Stimulated activated CD4-positive, alpha-beta T cell treated with anti-CD3 and anti-CD28 coated beads, Interleukin-4, amount 100 ng/mL, for 48 hours (primary cell): ENCODE measurements at regions not wholly inside any gene's neighbourhood (a gene's known extent, or its start where the extent isn't known, plus 50 kb on each side); places are given as distances from the start of the nearest gene placed in this dataset.

Experiments
- DNase-seq, 2 donors: peaks; one replicate each; pipeline ENCODE4 v3.0.0-alpha.2; 2020; ENCODE audit warnings: low read depth in 2 of 2

DNA sequence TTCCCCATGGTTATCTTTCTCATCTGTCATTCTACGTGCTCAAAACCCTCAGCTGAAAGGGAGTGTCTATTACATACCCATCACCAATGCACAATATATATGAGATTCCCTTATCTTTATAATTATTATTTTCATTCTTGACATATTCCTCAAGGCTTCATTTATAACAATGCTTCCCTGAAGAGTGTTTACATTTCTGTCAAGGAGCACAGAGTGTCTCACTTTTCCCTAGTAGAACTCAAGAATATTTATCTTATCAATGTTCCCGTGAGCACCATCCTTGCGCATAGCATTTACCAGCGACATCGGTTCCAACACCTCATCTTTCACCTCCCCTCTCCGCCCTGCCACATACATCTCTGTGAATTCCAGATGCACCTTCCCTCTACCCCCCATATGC, 250.6 kb downstream of the PLA2G4A start:
- no peak for DNase-seq

- no peak for DNase-seq
Observed at GRCh38 chr1:187091666-187092065, 262.9 kb downstream of the PLA2G4A start.

DNA sequence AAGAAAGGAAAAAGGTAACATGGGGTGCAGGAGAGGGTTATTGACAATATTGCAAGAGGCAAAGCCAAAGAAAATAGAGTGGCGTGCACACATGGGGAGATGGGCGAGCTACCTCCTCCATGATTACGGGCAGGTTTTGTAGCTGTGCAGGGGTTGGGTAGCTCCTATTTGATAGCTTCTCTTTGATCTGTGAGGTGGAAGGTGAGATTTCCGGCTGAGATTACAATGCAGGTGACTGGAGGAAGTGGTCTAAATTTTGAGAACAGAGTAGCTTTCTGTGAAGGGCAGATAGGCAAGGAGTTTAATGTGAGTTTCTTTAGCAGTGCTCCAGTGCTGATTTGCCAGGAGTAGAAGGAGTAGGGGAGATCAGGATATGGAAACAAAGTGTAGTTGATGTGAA, 263.4 kb downstream of the PLA2G4A start:
- DNase-seq, result no peak

DNA sequence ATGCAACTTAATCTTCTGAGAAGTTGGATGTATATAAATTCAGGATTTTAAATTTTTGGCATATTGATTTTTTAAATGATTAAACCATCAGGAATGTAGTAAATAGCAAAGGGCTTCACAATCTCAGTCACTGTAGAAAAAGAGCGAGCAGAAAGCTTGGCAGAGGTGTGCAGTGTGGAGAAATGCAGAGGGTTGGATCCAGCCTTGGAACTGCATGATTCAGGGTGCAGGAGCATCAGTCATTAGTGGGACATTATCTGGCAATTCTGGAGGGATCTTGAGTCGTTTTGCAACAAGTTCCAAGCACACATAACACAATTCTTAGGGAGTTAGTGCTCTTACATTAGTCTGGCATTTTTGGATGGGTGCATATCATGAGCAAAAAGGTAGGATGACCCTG, 267.9 kb downstream of the PLA2G4A start:
- DNase-seq, result no peak

DNA sequence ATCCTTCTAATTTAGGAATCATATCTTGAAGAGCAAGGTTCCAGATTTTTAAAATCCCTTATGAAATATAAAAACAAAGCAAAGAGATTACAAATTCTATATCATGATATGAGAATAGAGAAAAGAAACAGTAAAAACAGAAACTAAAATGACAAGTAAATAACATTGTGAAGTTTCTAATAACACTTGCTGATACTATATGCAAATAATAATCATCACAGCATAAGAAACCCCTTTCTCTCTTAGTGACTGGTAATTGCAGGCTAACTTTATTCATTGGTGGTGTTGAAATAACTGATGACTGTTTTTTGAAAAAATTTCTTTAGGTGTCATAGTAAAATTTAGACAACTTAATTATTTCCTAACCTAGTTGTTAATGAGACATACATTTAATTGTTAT, 281.6 kb downstream of the PLA2G4A start:
- no peak for DNase-seq

- DNase-seq, result no peak
Observed at GRCh38 chr1:187114792-187115191, 286.0 kb downstream of the PLA2G4A start.

GRCh38 chr1:187121661-187122060, 292.9 kb downstream of the PLA2G4A start:
- DNase-seq, result no peak

GRCh38 chr1:187122566-187122965, 293.8 kb downstream of the PLA2G4A start:
- DNase-seq, result no peak

DNA sequence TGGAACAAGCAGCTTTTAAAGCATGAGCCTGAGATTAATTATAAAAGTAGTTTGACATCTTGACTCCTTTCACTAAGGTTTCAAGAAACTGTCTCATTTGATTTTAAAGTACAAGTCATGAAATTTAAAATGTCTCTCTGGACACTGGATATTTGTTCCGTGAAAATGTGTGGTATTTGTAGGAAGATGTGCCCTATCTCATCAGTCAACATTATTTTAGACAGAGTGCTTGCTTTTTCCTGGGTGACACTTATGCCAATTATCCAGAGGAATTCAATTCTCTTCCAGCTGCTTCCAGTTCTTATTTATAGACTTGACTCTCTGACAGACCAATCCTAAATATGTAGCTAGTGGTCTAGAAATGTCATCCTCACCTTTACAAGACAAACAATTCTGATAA, 300.4 kb downstream of the PLA2G4A start:
- no peak for DNase-seq

- DNase-seq, result no peak
Observed at GRCh38 chr1:187143783-187144182, 315.0 kb downstream of the PLA2G4A start.

DNA sequence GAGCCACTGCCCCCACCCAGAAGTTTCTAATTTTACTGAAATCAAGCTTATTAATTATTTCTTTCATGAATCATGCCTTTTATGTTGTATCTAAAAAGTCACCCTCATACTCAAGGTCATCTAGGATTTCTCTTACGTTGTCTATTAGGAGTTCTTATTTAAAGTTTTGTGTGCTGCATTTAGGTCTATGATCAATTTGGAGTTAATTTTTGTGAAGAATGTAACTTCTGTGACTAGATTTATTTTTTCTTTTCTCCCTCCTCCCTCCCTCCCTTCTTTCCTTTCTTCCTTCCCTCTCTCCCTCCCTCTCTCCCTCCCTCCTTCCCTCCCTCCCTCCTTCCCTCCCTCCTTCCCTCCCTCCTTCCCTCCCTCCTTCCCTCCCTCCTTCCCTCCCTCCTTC, 317.6 kb downstream of the PLA2G4A start:
- DNase-seq, result no peak

DNA sequence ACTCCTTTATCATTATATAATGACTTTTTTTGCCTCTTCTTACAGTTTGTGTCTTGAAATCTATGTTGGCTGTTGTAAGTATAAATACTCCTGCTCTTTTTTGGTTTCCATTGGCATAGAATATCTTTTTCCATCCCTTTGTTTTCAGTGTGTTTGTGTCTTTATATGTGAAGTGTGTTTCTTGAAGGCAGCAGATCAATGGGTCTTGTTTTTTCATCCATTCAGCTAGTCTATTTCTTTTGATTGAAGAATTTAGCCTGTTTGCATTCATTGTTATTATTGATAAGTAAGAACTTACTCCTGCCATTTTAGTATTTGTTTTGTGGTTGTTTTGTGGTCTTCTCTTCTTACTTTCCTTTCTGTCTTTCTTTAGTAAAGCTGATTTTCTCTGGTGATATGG, 322.8 kb downstream of the PLA2G4A start:
- DNase-seq, result no peak

- no peak for DNase-seq
Observed at GRCh38 chr1:187153047-187153446, 324.3 kb downstream of the PLA2G4A start.

GRCh38 chr1:187157115-187157514, 328.4 kb downstream of the PLA2G4A start:
- no peak for DNase-seq

DNA sequence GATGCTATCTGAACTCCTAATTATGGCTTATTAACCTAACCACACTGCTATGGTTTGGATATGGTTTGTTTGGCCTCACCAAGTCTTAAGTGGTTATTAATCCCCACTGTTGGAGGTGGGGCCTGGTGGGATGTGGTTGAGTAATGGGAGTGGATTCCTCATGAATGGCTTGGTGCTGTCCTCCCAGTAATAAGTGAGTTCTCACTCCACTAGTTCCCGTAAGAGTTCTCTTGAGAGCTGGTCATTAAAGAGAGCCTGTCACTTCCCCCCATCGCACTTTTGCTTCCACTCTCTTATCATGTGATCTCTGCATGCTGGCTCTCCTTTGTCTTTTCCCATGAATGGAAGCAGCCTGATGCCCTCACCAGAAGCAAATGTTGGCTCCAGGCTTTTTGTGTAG, 328.8 kb downstream of the PLA2G4A start:
- no peak for DNase-seq

- DNase-seq, result no peak
Observed at GRCh38 chr1:187167555-187167954, 338.8 kb downstream of the PLA2G4A start.

DNA sequence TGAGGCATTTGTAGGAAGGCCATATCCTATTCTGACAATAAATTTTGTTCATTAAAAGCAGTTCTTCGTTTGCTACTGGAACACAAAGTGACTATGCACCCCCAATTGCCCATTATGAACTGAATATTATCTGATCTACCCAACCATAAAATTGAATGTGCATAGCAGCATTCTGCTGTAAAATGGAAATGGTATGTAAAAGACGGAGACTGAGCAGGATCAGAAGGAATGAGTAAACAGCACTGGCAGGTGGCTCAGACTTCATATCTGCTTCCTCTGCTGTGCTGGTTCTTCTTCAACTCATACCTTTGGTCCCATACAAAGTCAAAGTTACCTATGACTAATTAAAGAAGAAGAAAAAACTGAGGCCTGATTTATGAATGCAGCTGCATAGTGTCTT, 339.5 kb downstream of the PLA2G4A start:
- no peak for DNase-seq

DNA sequence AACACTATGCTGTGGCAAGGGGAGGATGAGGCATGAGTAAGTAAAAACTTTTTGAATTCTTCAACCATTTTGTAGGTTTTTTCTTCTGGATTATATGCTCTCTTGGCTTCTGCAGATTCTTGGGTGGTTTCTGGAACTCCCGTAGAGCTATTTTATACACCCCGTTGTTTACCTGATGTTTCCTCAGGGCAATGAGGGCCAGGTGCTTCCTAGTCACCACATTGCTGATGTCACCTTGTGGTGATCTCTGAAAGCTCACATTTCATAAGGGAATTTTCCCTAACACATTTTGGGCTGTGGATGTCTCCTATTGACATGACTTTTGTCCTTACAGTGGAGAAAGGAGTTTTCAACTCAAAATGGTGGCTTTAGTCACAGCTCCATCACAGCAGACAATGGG, 356.6 kb downstream of the PLA2G4A start:
- DNase-seq, result no peak

DNA sequence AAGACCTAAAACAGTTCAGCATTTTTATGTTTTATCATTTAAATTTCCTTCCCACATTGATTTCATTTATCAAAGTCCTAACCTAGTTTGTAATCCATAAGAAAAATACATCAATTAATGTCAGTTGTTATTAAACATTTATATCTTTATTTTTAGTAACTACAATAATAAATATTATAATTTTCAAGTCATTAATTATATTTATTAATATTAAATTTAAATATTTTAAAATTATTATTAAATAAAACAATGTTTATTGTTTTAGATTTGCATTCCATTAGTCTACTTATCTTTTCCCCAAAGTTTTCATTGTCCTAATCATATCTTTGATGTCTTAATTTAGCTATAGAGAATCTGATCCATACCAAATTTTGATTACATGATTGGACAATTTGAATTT, 368.9 kb downstream of the PLA2G4A start:
- DNase-seq, result no peak

DNA sequence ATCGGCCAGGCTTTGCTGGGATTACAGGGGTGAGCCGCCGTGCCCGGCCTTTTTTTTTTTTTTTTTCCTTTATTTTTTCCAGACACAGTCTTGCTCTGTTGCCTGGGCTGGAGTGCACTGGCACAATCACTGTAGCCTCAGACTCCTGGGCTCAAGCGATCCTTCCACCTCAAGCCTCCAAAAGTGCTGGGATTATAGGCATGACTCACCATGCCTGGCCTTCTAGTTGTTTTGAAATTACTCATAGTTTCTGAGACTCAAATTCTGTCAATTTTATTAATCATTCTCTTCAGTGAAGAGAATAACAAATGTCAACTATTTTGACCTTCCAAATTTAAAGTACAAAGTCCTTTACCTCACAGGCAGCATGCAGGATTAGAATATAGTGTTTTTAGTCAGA, 374.5 kb downstream of the PLA2G4A start:
- no peak for DNase-seq

- no peak for DNase-seq
Observed at GRCh38 chr1:187212377-187212776, 383.6 kb downstream of the PLA2G4A start.

DNA sequence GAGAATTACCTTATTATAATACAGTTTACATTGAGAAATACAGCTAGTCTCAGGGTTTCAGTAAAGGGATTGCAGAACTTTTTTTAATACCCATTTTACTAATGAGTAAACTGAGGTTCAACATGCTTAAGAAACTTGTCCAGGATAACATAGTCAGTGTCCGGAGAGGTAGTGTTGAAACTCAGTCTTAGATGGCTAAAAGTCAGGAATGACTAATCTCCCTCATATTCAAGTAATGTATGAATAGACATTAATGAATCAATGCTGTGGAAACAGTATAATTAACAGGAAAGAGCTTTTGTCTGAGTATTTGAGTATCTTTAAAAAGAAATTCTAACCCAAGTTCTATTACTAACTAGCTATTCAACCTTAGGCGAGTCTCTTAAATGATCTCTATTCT, 397.6 kb downstream of the PLA2G4A start:
- no peak for DNase-seq

GRCh38 chr1:187228790-187229189, 400.0 kb downstream of the PLA2G4A start:
- DNase-seq, result no peak

- DNase-seq, result no peak
Observed at GRCh38 chr1:187229496-187229895, 400.7 kb downstream of the PLA2G4A start.

DNA sequence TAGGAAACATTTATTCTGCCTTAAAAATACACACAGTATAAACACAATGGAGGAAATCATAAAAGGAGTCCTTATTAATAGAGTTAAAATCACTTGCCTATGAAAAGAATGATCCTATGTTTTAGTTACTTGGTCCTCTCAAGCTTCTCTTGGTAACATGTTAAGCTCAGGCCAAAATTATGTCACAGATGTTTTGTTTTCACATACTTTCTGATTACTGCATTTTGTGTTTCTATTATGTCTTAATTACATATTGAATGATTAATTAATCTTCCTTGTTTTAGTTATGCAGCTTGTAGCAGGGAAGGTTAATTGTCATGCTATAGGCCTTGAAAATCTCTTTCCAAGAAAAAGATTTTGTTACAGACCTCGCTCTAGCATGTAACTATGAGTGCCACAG, 406.0 kb downstream of the PLA2G4A start:
- no peak for DNase-seq
